A549 (cell line): ENCODE measurements at regions not wholly inside any gene's neighbourhood (a gene's known extent, or its start where the extent isn't known, plus 50 kb on each side); places are given as distances from the start of the nearest gene placed in this dataset.

Source experiments
- CHD4 ChIP-seq: fragments of 200-600 bp; sonication (generic); IDR thresholded peaks from 2 replicates; pipeline ENCODE4 v1.6.1; 2016; ENCODE audit warnings: antibody characterized with exemption, mild to moderate bottlenecking, borderline replicate concordance
- EHMT2 ChIP-seq: fragments of 200-600 bp; sonication (generic); IDR thresholded peaks from 2 replicates; pipeline ENCODE4 v1.6.1; 2016; ENCODE audit warnings: antibody characterized with exemption, low read depth, mild to moderate bottlenecking, moderate library complexity
- MAFK ChIP-seq: fragments of 450-650 bp; IDR thresholded peaks from 2 replicates; pipeline ENCODE4 v1.6.1; 2014; ENCODE audit not compliant: partially characterized antibody
- POLR2A ChIP-seq: IDR thresholded peaks from 2 replicates; pipeline ENCODE4 v1.6.1; 2012; ENCODE audit warnings: mild to moderate bottlenecking, low read length
- RAD21 ChIP-seq, 2 experiments: fragments of >200 bp in 1 of 2; sonication (Bioruptor Twin) in 1 of 2; formaldehyde crosslinking in 1 of 2; IDR thresholded peaks in 1 of 2; conservative IDR thresholded peaks in 1 of 2; 2 replicates in 1 of 2; 3 replicates in 1 of 2; pipeline ENCODE4 v1.6.1; 2012 to 2018; ENCODE audit warnings: inconsistent platforms in 1 of 2
- RCOR1 ChIP-seq: fragments of 150-350 bp; IDR thresholded peaks from 2 replicates; pipeline ENCODE4 v1.6.1; 2014; ENCODE audit warnings: antibody characterized with exemption, low read length, low read depth
- RNF2 ChIP-seq: fragments of 200-600 bp; sonication (generic); IDR thresholded peaks from 2 replicates; pipeline ENCODE4 v1.6.1; 2016; ENCODE audit warnings: low read depth, mild to moderate bottlenecking, antibody characterized with exemption, moderate library complexity, borderline replicate concordance
- TF ChIP-seq, protein P1 (sequence below): IDR thresholded peaks from 2 replicates; pipeline ENCODE4 v1.6.1; 2012
- TF ChIP-seq, protein P2 (sequence below): fragments of 200-600 bp; sonication (generic); IDR thresholded peaks from 2 replicates; pipeline ENCODE4 v1.6.1; 2016; ENCODE audit warnings: antibody characterized with exemption, mild to moderate bottlenecking, moderate library complexity
- TF ChIP-seq, protein P3 (sequence below): fragments of >200 bp; sonication (Bioruptor Twin); formaldehyde crosslinking; IDR thresholded peaks from 3 replicates; pipeline ENCODE4 v1.5.1; 2016

DNA sequence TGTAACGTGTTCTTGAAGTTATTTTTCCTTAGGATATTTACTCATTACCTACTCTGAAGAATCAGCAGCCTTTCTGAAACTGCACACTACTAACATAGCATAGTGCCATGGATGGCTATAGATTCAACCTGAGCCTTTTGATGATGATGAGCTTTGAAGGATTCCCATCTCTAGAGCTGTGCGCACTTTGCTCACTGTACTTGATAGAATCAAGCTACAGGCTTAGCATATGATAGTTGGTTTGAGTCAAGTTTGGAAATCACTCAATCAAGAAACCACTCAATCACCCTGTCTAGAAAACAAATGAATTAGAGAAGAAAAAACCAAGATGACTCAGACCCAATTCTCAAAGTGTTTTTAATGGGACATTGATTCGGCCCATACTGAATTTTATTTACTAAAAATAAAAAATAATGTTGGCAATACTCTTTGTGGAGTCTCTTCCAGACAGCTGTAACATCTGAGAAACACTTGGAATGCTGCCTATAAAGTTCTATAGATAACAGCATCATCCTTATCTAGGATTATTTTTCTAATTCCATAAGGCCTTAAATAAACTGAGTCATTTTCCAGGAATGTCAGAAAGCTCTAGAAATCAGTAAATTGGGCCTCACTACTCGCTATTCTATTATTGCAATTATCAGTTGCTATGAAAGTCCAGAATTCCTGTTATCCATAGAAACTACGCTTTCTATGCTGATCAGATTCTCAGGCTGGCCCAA, 259.0 kb upstream of the ERBB4 start:
- TF ChIP-seq, protein P1, sequence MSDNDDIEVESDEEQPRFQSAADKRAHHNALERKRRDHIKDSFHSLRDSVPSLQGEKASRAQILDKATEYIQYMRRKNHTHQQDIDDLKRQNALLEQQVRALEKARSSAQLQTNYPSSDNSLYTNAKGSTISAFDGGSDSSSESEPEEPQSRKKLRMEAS, result no peak
- TF ChIP-seq, protein P2, sequence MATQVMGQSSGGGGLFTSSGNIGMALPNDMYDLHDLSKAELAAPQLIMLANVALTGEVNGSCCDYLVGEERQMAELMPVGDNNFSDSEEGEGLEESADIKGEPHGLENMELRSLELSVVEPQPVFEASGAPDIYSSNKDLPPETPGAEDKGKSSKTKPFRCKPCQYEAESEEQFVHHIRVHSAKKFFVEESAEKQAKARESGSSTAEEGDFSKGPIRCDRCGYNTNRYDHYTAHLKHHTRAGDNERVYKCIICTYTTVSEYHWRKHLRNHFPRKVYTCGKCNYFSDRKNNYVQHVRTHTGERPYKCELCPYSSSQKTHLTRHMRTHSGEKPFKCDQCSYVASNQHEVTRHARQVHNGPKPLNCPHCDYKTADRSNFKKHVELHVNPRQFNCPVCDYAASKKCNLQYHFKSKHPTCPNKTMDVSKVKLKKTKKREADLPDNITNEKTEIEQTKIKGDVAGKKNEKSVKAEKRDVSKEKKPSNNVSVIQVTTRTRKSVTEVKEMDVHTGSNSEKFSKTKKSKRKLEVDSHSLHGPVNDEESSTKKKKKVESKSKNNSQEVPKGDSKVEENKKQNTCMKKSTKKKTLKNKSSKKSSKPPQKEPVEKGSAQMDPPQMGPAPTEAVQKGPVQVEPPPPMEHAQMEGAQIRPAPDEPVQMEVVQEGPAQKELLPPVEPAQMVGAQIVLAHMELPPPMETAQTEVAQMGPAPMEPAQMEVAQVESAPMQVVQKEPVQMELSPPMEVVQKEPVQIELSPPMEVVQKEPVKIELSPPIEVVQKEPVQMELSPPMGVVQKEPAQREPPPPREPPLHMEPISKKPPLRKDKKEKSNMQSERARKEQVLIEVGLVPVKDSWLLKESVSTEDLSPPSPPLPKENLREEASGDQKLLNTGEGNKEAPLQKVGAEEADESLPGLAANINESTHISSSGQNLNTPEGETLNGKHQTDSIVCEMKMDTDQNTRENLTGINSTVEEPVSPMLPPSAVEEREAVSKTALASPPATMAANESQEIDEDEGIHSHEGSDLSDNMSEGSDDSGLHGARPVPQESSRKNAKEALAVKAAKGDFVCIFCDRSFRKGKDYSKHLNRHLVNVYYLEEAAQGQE, result no peak
- TF ChIP-seq, protein P3, sequence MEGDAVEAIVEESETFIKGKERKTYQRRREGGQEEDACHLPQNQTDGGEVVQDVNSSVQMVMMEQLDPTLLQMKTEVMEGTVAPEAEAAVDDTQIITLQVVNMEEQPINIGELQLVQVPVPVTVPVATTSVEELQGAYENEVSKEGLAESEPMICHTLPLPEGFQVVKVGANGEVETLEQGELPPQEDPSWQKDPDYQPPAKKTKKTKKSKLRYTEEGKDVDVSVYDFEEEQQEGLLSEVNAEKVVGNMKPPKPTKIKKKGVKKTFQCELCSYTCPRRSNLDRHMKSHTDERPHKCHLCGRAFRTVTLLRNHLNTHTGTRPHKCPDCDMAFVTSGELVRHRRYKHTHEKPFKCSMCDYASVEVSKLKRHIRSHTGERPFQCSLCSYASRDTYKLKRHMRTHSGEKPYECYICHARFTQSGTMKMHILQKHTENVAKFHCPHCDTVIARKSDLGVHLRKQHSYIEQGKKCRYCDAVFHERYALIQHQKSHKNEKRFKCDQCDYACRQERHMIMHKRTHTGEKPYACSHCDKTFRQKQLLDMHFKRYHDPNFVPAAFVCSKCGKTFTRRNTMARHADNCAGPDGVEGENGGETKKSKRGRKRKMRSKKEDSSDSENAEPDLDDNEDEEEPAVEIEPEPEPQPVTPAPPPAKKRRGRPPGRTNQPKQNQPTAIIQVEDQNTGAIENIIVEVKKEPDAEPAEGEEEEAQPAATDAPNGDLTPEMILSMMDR, result no peak
- TF ChIP-seq EHMT2 (no peak), POLR2A (no peak), RNF2 (no peak), CHD4 (no peak), RCOR1 (no peak), MAFK (no peak), RAD21 (conservative IDR thresholded peaks at IDR 0.05 in 1 of 2, IDR thresholded peaks at IDR 0.05 in 1 of 2) (no peak)
